OCI-LY1 (cell line): ENCODE measurements at regions not wholly inside any gene's neighbourhood (a gene's known extent, or its start where the extent isn't known, plus 50 kb on each side); places are given as distances from the start of the nearest gene placed in this dataset.

ENCODE experiments used
- EZH2 ChIP-seq: fragments of 200-600 bp; sonication (generic), shearing (Covaris generic); IDR thresholded peaks from 2 replicates; pipeline ENCODE4 v1.8.0; 2017; ENCODE audit warnings: borderline replicate concordance, mixed run types, mild to moderate bottlenecking, antibody characterized with exemption, low read length, moderate library complexity, mixed read lengths
- TF ChIP-seq, protein P1 (sequence below): fragments of 200-600 bp; sonication (generic), shearing (Covaris generic); IDR thresholded peaks from 2 replicates; pipeline ENCODE4 v1.5.1; 2017; ENCODE audit warnings: mild to moderate bottlenecking, antibody characterized with exemption, low read length, moderate library complexity, mixed read lengths

- TF ChIP-seq, protein P1, sequence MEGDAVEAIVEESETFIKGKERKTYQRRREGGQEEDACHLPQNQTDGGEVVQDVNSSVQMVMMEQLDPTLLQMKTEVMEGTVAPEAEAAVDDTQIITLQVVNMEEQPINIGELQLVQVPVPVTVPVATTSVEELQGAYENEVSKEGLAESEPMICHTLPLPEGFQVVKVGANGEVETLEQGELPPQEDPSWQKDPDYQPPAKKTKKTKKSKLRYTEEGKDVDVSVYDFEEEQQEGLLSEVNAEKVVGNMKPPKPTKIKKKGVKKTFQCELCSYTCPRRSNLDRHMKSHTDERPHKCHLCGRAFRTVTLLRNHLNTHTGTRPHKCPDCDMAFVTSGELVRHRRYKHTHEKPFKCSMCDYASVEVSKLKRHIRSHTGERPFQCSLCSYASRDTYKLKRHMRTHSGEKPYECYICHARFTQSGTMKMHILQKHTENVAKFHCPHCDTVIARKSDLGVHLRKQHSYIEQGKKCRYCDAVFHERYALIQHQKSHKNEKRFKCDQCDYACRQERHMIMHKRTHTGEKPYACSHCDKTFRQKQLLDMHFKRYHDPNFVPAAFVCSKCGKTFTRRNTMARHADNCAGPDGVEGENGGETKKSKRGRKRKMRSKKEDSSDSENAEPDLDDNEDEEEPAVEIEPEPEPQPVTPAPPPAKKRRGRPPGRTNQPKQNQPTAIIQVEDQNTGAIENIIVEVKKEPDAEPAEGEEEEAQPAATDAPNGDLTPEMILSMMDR = no peak
- TF ChIP-seq EZH2 = no peak
These were observed 228.1 kb downstream of the FBXO8 start for GRCh38 chr4:174055344-174055743.
